GM19035 (cell line): ENCODE measurements at regions not wholly inside any gene's neighbourhood (a gene's known extent, or its start where the extent isn't known, plus 50 kb on each side); places are given as distances from the start of the nearest gene placed in this dataset.
"Not testable (repeated sequence)": the region's sequence is repeated elsewhere in the genome, so short reads cannot be mapped to it uniquely, and the experiment has no call there.

Experiments used
- ATAC-seq: cut with Tn5 transposase; IDR thresholded peaks from one replicate; pipeline ENCODE4 v1.9.1; 2021; ENCODE audit not compliant: unreplicated experiment

GRCh38 chr17:37829592-37830123 lies 84.8 kb upstream of the HNF1B start:
- ATAC-seq, result no peak

- no peak for ATAC-seq
These were observed 83.8 kb upstream of the HNF1B start for GRCh38 chr17:37828651-37829124.

- ATAC-seq, result no peak
These were observed 83.2 kb upstream of the HNF1B start for GRCh38 chr17:37827905-37828650.

GRCh38 chr17:37826497-37827430 lies 81.9 kb upstream of the HNF1B start:
- ATAC-seq, result no peak

- ATAC-seq, result no peak
These were observed 81.0 kb upstream of the HNF1B start for GRCh38 chr17:37825851-37826250.

- ATAC-seq, result no peak
These were observed 80.0 kb upstream of the HNF1B start for GRCh38 chr17:37824534-37825485.

GRCh38 chr17:37823996-37824395 lies 79.1 kb upstream of the HNF1B start:
- no peak for ATAC-seq

GRCh38 chr17:37820995-37821713 lies 76.3 kb upstream of the HNF1B start:
- no peak for ATAC-seq

- no peak for ATAC-seq
These were observed 75.6 kb upstream of the HNF1B start for GRCh38 chr17:37820313-37820994.

GRCh38 chr17:37818689-37819088 lies 73.8 kb upstream of the HNF1B start:
- ATAC-seq, result no peak

- ATAC-seq, result no peak
These were observed 72.1 kb upstream of the HNF1B start for GRCh38 chr17:37816950-37817349.

- no peak for ATAC-seq
These were observed 70.7 kb upstream of the HNF1B start for GRCh38 chr17:37815536-37815935.

GRCh38 chr17:37813751-37814150 lies 68.9 kb upstream of the HNF1B start:
- no peak for ATAC-seq

- ATAC-seq, result not testable (repeated sequence)
These were observed 64.0 kb upstream of the HNF1B start for GRCh38 chr17:37808846-37809245.

GRCh38 chr17:37802712-37803416 lies 58.0 kb upstream of the HNF1B start:
- no peak for ATAC-seq

GRCh38 chr17:37802061-37802595 lies 57.3 kb upstream of the HNF1B start:
- ATAC-seq, result no peak

- no peak for ATAC-seq
These were observed 56.3 kb upstream of the HNF1B start for GRCh38 chr17:37801171-37801570.

GRCh38 chr17:37797206-37797605 lies 52.3 kb upstream of the HNF1B start:
- ATAC-seq, result no peak
